A673 (cell line): ENCODE measurements at regions not wholly inside any gene's neighbourhood (a gene's known extent, or its start where the extent isn't known, plus 50 kb on each side); places are given as distances from the start of the nearest gene placed in this dataset.

Source experiments
- BruUV-seq: library from RNA; stranded (reverse); fragments of 400-500 nt; replicated peaks from 2 replicates; lab custom pipeline; 2021; lab: Mats Ljungman, UMichigan
- CTCF ChIA-PET: fragments of 300-600 bp; sonication (Branson Sonifier 250); formaldehyde crosslinking; loops from one replicate; lab custom pipeline; 2022; ENCODE audit warnings: antibody characterized with exemption; lab: Charles Lee
- POLR2A ChIA-PET: fragments of 300-600 bp; sonication (Branson Sonifier 250); formaldehyde crosslinking; loops from one replicate; lab custom pipeline; 2022; ENCODE audit warnings: antibody characterized with exemption; ENCODE audit not compliant: low non-redundant PET; lab: Charles Lee
- DNase-seq: peaks from one replicate; pipeline ENCODE4 v3.0.0-alpha.2; 2015; ENCODE audit warnings: low spot score
- H3K27ac ChIP-seq: fragments of 200-600 bp; sonication (generic); 2 replicates; pipeline ENCODE4 v1.5.1; 2016; ENCODE audit warnings: mixed run types, low read depth, mild to moderate bottlenecking, mixed read lengths, antibody characterized with exemption, low read length; ENCODE audit not compliant: poor library complexity, severe bottlenecking
- H3K27me3 ChIP-seq: fragments of 200-600 bp; sonication (generic); replicated peaks from 2 replicates; pipeline ENCODE4 v1.6.1; 2017; ENCODE audit warnings: mixed run types, low read depth, mild to moderate bottlenecking, mixed read lengths, antibody characterized with exemption, low read length; ENCODE audit not compliant: insufficient read depth, poor library complexity
- H3K36me3 ChIP-seq: fragments of 200-600 bp; sonication (generic); 2 replicates; pipeline ENCODE4 v1.6.1; 2016; ENCODE audit warnings: mixed run types, mild to moderate bottlenecking, mixed read lengths, antibody characterized with exemption, low read length; ENCODE audit not compliant: insufficient read depth, poor library complexity, severe bottlenecking
- H3K4me1 ChIP-seq: fragments of 200-600 bp; sonication (generic); 2 replicates; pipeline ENCODE4 v1.6.1; 2017; ENCODE audit warnings: mixed run types, mild to moderate bottlenecking, mixed read lengths, antibody characterized with exemption, low read length; ENCODE audit not compliant: insufficient read depth, poor library complexity, severe bottlenecking
- H3K4me3 ChIP-seq: fragments of 200-600 bp; sonication (generic); 2 replicates; pipeline ENCODE4 v1.5.1; 2016; ENCODE audit warnings: low read depth, mixed run types, mild to moderate bottlenecking, mixed read lengths, low read length; ENCODE audit not compliant: poor library complexity, severe bottlenecking
- H3K9me3 ChIP-seq: fragments of 200-600 bp; sonication (generic); 2 replicates; pipeline ENCODE4 v1.6.1; 2016; ENCODE audit warnings: mixed run types, low read depth, mild to moderate bottlenecking, mixed read lengths, antibody characterized with exemption, low read length; ENCODE audit not compliant: poor library complexity, severe bottlenecking
- EZH2 ChIP-seq: fragments of 200-600 bp; sonication (generic); IDR thresholded peaks from 2 replicates; pipeline ENCODE4 v1.6.1; 2017; ENCODE audit warnings: borderline replicate concordance, low read depth, mild to moderate bottlenecking, mixed read lengths, antibody characterized with exemption, low read length; ENCODE audit not compliant: poor library complexity, severe bottlenecking
- intact Hi-C: fragments of 100-400 bp; cut with micrococcal nuclease; formaldehyde crosslinking; loops from one replicate; pipeline ENCODE4 v1.10.0; 2022; ENCODE audit not compliant: unreplicated experiment
- TF ChIP-seq, protein P1 (sequence below): fragments of 300-800, 200-600 bp; sonication (generic); conservative IDR thresholded peaks from 2 replicates; pipeline ENCODE4 v1.5.1; 2017; ENCODE audit warnings: low read depth, mild to moderate bottlenecking, antibody characterized with exemption, low read length, moderate library complexity, mixed read lengths

DNA sequence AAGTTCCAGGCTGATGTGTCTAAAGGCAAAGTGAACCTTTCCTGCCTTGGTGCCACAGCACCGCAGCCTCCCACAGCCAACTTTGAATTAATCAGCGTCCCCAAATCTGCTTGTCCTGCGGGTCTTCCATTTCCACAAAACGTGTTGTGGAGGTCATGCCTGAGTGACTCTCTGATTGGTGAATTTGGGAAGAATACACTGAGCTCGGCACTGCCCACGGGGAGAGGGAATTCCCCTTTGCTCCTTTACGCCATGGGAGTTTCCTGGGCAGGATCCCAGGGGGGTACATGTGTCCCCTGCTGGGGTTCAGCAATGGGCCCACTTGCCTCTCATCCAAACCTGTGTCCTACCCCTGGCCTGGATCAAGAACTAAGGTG is 90.4 kb downstream of the LHX2 start:
- H3K36me3 ChIP-seq, result no peaks in the 10 kb centered on the region
- peaks cover 10% of the 10 kb centered on the region for H3K27me3 ChIP-seq
- intact Hi-C loops, result no loop called here
- DNase-seq, result no peak
- H3K4me3 ChIP-seq, result no peak overlapping the region
- H3K4me1 ChIP-seq, result no peaks in the 10 kb centered on the region
- CTCF ChIA-PET, result no interaction called here
- TF ChIP-seq, protein P1, sequence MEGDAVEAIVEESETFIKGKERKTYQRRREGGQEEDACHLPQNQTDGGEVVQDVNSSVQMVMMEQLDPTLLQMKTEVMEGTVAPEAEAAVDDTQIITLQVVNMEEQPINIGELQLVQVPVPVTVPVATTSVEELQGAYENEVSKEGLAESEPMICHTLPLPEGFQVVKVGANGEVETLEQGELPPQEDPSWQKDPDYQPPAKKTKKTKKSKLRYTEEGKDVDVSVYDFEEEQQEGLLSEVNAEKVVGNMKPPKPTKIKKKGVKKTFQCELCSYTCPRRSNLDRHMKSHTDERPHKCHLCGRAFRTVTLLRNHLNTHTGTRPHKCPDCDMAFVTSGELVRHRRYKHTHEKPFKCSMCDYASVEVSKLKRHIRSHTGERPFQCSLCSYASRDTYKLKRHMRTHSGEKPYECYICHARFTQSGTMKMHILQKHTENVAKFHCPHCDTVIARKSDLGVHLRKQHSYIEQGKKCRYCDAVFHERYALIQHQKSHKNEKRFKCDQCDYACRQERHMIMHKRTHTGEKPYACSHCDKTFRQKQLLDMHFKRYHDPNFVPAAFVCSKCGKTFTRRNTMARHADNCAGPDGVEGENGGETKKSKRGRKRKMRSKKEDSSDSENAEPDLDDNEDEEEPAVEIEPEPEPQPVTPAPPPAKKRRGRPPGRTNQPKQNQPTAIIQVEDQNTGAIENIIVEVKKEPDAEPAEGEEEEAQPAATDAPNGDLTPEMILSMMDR, result no peak
- TF ChIP-seq EZH2, result no peak
- POLR2A ChIA-PET, result no interaction called here
- H3K9me3 ChIP-seq, result no peaks in the 10 kb centered on the region
- BruUV-seq, result no TSS peak
- no peak overlapping the region for H3K27ac ChIP-seq

DNA sequence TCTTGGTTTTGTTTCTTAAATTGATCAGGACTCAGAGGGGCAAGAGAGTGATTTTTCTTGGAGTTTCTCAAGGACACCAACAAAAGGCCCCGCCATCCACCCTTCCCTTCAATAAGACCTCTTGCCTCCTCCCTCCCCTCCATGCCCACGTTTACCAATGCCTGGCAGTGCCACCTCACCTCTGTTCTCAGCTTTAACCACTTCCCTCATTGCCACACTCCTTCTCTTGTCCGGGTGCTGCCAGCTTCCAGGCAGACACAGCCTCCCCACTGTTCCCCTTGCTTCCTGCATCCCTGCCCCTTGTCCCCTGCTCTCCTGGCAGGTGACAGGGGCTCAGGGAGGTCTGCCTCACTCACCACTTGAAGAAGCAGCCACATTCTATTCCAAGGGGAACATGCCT is 90.8 kb downstream of the LHX2 start:
- Histone ChIP-seq H3K9me3 (no peaks in the 10 kb centered on the region), H3K4me1 (no peaks in the 10 kb centered on the region), H3K36me3 (no peaks in the 10 kb centered on the region), H3K27ac (no peak overlapping the region), H3K27me3 (peaks cover 13% of the 10 kb centered on the region), H3K4me3 (no peak overlapping the region)
- CTCF ChIA-PET, result no interaction called here
- intact Hi-C loops, result no loop called here
- no TSS peak for BruUV-seq
- POLR2A ChIA-PET, result no interaction called here
- TF ChIP-seq, protein P1, result no peak
- TF ChIP-seq EZH2, result no peak
- DNase-seq, result no peak

DNA sequence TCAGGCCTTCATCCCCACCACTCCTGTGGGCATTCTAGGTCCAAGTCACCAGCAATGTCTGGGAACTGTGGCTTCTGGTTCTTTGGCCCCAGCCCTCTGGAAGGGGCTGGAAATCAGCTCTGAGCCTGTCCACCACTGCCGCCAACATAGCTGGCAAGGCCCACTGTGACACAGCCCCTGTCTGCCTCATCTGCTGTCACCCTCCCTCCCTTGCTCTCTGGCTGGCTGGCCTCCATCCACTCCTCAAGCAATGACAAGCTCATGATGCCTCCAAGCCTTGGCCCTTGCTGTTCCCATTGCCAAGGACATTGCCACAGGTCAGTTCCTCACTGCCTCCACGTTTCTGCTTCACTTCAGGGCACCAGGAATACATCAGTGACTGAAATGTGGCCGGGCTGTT is 93.7 kb downstream of the LHX2 start:
- TF ChIP-seq EZH2, result no peak
- TF ChIP-seq, protein P1, result no peak
- DNase-seq, result no peak
- Histone ChIP-seq H3K4me1 (no peaks in the 10 kb centered on the region), H3K27me3 (peaks cover 24% of the 10 kb centered on the region), H3K27ac (no peak overlapping the region), H3K36me3 (no peaks in the 10 kb centered on the region), H3K9me3 (no peaks in the 10 kb centered on the region), H3K4me3 (no peak overlapping the region)
- BruUV-seq, result no TSS peak
- CTCF ChIA-PET, result no interaction called here
- intact Hi-C loops, result no loop called here
- POLR2A ChIA-PET, result no interaction called here
